ENCODE measurements at regions not wholly inside any gene's neighbourhood (a gene's known extent, or its start where the extent isn't known, plus 50 kb on each side); places are given as distances from the start of the nearest gene placed in this dataset.

DNA sequence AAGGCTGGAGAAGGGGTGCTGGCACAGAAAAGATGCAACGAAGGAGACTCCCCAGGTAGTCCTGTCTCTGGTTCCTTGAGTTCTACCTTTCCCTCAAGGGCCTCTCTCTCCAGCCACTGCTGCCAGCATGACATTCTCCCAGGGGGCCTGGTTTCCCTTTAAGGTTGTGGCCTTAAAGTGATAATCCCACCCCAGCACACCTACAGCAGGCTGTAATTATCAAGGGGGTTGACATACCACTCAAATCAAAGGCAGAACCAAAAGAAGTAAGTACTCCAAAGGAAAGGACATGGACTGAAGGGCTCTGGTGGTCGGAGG, 84.7 kb upstream of the KCNK12 start:
- TF ChIP-seq CTCF (conservative IDR thresholded peaks at IDR 0.05; ENCODE audit: low read length) (no peak), EZH2phosphoT487 (IDR thresholded peaks at IDR 0.05; ENCODE audit: borderline replicate concordance) (no peak)

All from Loucy (cell line).